Calu3 (cell line): ENCODE measurements at regions not wholly inside any gene's neighbourhood (a gene's known extent, or its start where the extent isn't known, plus 50 kb on each side); places are given as distances from the start of the nearest gene placed in this dataset.

Source experiments
- BruUV-seq: library from RNA; stranded (reverse); fragments of 400-500 nt; replicated peaks from 2 replicates; lab custom pipeline; 2021; lab: Mats Ljungman, UMichigan
- CTCF ChIA-PET: fragments of 300-600 bp; sonication (Branson Sonifier 250); formaldehyde crosslinking; loops from one replicate; lab custom pipeline; 2022; ENCODE audit warnings: antibody characterized with exemption; lab: Charles Lee
- DNase-seq: peaks from one replicate; pipeline ENCODE4 v3.0.0; 2022
- H3K27ac Mint-ChIP-seq: one replicate; pipeline ENCODE4 v1.8.0; 2022; ENCODE audit warnings: mixed read lengths; ENCODE audit not compliant: unreplicated experiment
- H3K27me3 Mint-ChIP-seq: one replicate; pipeline ENCODE4 v1.8.0; 2022; ENCODE audit warnings: mixed read lengths; ENCODE audit not compliant: unreplicated experiment
- H3K36me3 Mint-ChIP-seq: one replicate; pipeline ENCODE4 v1.8.0; 2022; ENCODE audit warnings: mild to moderate bottlenecking, moderate library complexity, mixed read lengths; ENCODE audit not compliant: insufficient read depth, unreplicated experiment
- H3K4me1 Mint-ChIP-seq: one replicate; pipeline ENCODE4 v1.8.0; 2022; ENCODE audit warnings: mild to moderate bottlenecking, low read depth, mixed read lengths; ENCODE audit not compliant: unreplicated experiment
- H3K4me3 Mint-ChIP-seq: one replicate; pipeline ENCODE4 v1.8.0; 2022; ENCODE audit warnings: mild to moderate bottlenecking, low read depth, moderate library complexity, mixed read lengths; ENCODE audit not compliant: unreplicated experiment
- H3K9me3 Mint-ChIP-seq: one replicate; pipeline ENCODE4 v1.8.0; 2022; ENCODE audit warnings: low read depth, mixed read lengths; ENCODE audit not compliant: unreplicated experiment
- intact Hi-C: fragments of 100-400 bp; cut with micrococcal nuclease; formaldehyde crosslinking; loops from one replicate; pipeline ENCODE4 v1.10.0; 2022; ENCODE audit not compliant: unreplicated experiment
- TF ChIP-seq, protein P1 (sequence below): fragments of 200-600 bp; IDR thresholded peaks from one replicate; pipeline ENCODE4 v1.8.0; 2022; ENCODE audit warnings: antibody characterized with exemption; ENCODE audit not compliant: unreplicated experiment

DNA sequence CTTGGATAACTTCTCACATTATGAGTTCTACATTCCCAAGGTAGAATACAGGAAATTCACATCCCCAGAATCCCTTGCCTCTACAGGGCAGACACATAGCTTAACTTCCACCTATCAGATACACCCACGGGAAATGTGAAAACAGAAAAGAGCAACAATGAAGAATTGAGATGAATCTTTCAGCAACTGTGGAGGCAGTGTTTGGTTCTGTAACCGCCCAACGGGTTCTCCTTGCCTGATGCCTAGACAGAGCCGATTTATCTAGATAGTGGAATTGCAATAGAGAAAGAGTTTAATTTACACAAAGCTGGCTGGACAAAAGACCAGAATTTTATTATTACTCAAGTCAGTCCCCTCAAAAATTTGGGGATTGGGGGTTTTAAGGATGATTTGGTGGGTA, 138.8 kb downstream of the MTPAP start:
- Mint-ChIP-seq H3K4me1 (peaks cover 9% of the 10 kb centered on the region), H3K27ac (no peak overlapping the region), H3K27me3 (peaks cover 26% of the 10 kb centered on the region), H3K4me3 (no peak overlapping the region), H3K36me3 (no peaks in the 10 kb centered on the region), H3K9me3 (peaks cover 3% of the 10 kb centered on the region)
- intact Hi-C loops: no loop called here
- TF ChIP-seq, protein P1, sequence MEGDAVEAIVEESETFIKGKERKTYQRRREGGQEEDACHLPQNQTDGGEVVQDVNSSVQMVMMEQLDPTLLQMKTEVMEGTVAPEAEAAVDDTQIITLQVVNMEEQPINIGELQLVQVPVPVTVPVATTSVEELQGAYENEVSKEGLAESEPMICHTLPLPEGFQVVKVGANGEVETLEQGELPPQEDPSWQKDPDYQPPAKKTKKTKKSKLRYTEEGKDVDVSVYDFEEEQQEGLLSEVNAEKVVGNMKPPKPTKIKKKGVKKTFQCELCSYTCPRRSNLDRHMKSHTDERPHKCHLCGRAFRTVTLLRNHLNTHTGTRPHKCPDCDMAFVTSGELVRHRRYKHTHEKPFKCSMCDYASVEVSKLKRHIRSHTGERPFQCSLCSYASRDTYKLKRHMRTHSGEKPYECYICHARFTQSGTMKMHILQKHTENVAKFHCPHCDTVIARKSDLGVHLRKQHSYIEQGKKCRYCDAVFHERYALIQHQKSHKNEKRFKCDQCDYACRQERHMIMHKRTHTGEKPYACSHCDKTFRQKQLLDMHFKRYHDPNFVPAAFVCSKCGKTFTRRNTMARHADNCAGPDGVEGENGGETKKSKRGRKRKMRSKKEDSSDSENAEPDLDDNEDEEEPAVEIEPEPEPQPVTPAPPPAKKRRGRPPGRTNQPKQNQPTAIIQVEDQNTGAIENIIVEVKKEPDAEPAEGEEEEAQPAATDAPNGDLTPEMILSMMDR: no peak
- BruUV-seq: no TSS peak
- no peak for DNase-seq
- CTCF ChIA-PET: no interaction called here

DNA sequence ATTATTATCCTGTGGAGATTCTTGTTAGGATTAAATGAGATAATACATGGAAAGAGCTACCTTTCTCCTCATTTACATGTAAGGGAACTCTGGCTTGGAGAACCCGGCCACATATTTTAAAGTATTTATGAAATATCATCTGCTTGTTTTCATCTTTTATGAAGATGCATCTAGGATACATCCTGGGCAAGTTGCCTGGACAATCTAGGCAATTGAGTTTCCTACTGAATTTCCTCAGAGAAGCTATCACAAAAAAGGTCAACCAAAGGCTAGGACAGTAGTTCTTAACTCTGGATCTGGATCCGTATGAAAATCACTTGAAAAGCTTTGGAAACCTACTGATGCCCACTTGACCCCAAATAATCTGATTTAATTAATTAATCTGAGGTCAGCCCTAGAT, 140.7 kb downstream of the MTPAP start:
- CTCF ChIA-PET: interaction anchor here (0.5 to 0.7 kb wide), 2 partner anchors 25 to 140 kb away, joined by 3 to 4 read pairs; no protein-coding TSS in a partner anchor
- H3K27me3 Mint-ChIP-seq: peaks cover 26% of the 10 kb centered on the region
- TF ChIP-seq, protein P1: no peak

GRCh38 chr10:30207485-30208052, 141.5 kb downstream of the MTPAP start:
- H3K27me3 Mint-ChIP-seq: peaks cover 26% of the 10 kb centered on the region
- H3K4me1 Mint-ChIP-seq: peaks cover 9% of the 10 kb centered on the region
- TF ChIP-seq, protein P1: no peak
- no TSS peak for BruUV-seq
- H3K9me3 Mint-ChIP-seq: peaks cover 3% of the 10 kb centered on the region
- intact Hi-C loops: no loop called here
- no peak overlapping the region for H3K4me3 Mint-ChIP-seq
- no peak overlapping the region for H3K27ac Mint-ChIP-seq
- DNase-seq: no peak
- CTCF ChIA-PET: interaction anchor here (0.7 kb wide), 1 partner anchor 26 kb away, joined by 3 read pairs; no protein-coding TSS in a partner anchor
- H3K36me3 Mint-ChIP-seq: no peaks in the 10 kb centered on the region

More for the DNA sequence above, 140.7 kb downstream of the MTPAP start:
- Mint-ChIP-seq H3K4me1 (peaks cover 9% of the 10 kb centered on the region), H3K4me3 (no peak overlapping the region), H3K9me3 (peaks cover 3% of the 10 kb centered on the region), H3K36me3 (no peaks in the 10 kb centered on the region), H3K27ac (no peak overlapping the region)
- DNase-seq: no peak
- BruUV-seq: no TSS peak
- intact Hi-C loops: no loop called here

DNA sequence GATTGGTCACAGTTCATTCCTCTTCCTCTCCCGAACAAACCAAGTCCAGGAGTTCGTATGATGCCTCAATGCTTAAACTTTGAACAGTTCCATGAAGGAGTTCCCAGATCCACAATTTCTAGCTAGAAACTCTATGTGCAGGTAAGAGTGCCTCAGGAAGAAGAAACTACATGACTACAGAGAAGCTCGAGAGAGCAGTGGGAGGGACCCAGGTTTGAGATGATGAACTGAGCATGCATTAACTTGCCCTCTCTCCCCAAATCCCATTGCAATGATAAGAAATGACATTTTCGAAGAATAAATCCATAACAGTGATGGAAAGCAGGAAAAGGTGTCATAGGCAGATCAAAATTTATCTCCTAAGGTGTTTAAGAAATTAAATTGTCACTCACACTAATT, 140.6 kb upstream of the JCAD start:
- peaks cover 9% of the 10 kb centered on the region for H3K4me1 Mint-ChIP-seq
- no peaks in the 10 kb centered on the region for H3K9me3 Mint-ChIP-seq
- H3K4me3 Mint-ChIP-seq: no peak overlapping the region
- TF ChIP-seq, protein P1: no peak
- CTCF ChIA-PET: interaction anchor here (1.1 kb wide), 1 partner anchor 14 kb away, joined by 3 read pairs; no protein-coding TSS in a partner anchor
- peaks cover 48% of the 10 kb centered on the region for H3K27me3 Mint-ChIP-seq
- no peak for DNase-seq
- H3K36me3 Mint-ChIP-seq: no peaks in the 10 kb centered on the region
- no peak overlapping the region for H3K27ac Mint-ChIP-seq
- no TSS peak for BruUV-seq
- intact Hi-C loops: no loop called here
